Psoas muscle (tissue), 7 donors: ENCODE measurements at regions not wholly inside any gene's neighbourhood (a gene's known extent, or its start where the extent isn't known, plus 50 kb on each side); places are given as distances from the start of the nearest gene placed in this dataset.

ENCODE experiments used
- ATAC-seq, 4 donors: fragments of 200-7000 bp; cut with Tn5 transposase; one replicate each; pipeline ENCODE4 v1.9.1; 2020; ENCODE audit warnings: moderate library complexity in 3 of 4, mild to moderate bottlenecking in 2 of 4
- DNase-seq, 2 donors: peaks; one replicate each; pipeline ENCODE4 v3.0.0-alpha.2; 2020
- H3K27ac ChIP-seq: fragments of 200-600 bp; one replicate; pipeline ENCODE4 v1.8.0; 2022
- H3K27me3 ChIP-seq, 3 donors: fragments of 200-600 bp in 1 of 3; one replicate each; pipeline versions ENCODE4 v1.6.1 to v1.8.0; 2013 to 2022; ENCODE audit warnings: low read length in 2 of 3, mild to moderate bottlenecking in 2 of 3, moderate library complexity in 1 of 3; ENCODE audit not compliant: insufficient read depth in 3 of 3
- H3K36me3 ChIP-seq, 2 donors: fragments of 200-600 bp in 1 of 2; one replicate each; pipeline versions ENCODE4 v1.6.1 to v1.8.0; 2013 to 2022; ENCODE audit warnings: low read depth in 1 of 2, mild to moderate bottlenecking in 1 of 2, moderate library complexity in 1 of 2; ENCODE audit not compliant: insufficient read depth in 1 of 2
- H3K4me1 ChIP-seq: fragments of 200-600 bp; one replicate; pipeline ENCODE4 v1.8.0; 2022
- H3K4me3 ChIP-seq: fragments of 200-600 bp; one replicate; pipeline ENCODE4 v1.8.0; 2022; ENCODE audit warnings: mild to moderate bottlenecking
- H3K9me3 ChIP-seq: fragments of 200-600 bp; one replicate; pipeline ENCODE4 v1.8.0; 2022
- CTCF ChIP-seq: fragments of 200-600 bp; IDR thresholded peaks from one replicate; pipeline ENCODE4 v1.8.0; 2022; ENCODE audit warnings: antibody characterized with exemption
- WGBS, 3 donors: extraction: QIAGEN DNeasy Blood & Tissue Kit; methylation state at CpG; one replicate each; pipeline versions ENCODE4 v1.1.6 to v1.1.7; 2013; 5-methylcytosine and 5-hydroxymethylcytosine counted together
- intact Hi-C, 2 donors: fragments of 100-400 bp; cut with DNase I; formaldehyde crosslinking; loops; one replicate each; pipeline versions ENCODE4 v1.11.0 to v1.14.2; 2022
- donor health status: healthy with polysubstance abuse.
- donor health status: DM: no; HTN: no; CAD: no; lungs with moderate emphysema.
- donor health status: Bipolar disorder and iron deficiency.
- donor health status: healthy.
- donor health status: DM: yes; HTN: yes; CAD: no.
- donor health status: DM: no; HTN: no; CAD: no.
- donor health status: DM: yes; HTN: yes; CAD: no.

- ATAC-seq (no peak), DNase-seq (no peak)
- no peaks in the 10 kb centered on the region for H3K27me3 ChIP-seq
- intact Hi-C loops, result no loop called here
- H3K27ac ChIP-seq, result no peak overlapping the region
- no peaks in the 10 kb centered on the region for H3K9me3 ChIP-seq
- WGBS, 3 donors, result 90 to 93% (median 93%) methylated on average over 9 of the region's 9 CpGs
- H3K36me3 ChIP-seq, result no peaks in the 10 kb centered on the region
- no peak overlapping the region for H3K4me3 ChIP-seq
- H3K4me1 ChIP-seq, result no peaks in the 10 kb centered on the region
- TF ChIP-seq CTCF, result no peak
Measured at GRCh38 chr22:27628891-27629631, 172.5 kb downstream of the MN1 start.

GRCh38 chr22:27629908-27630673 lies 171.5 kb downstream of the MN1 start:
- H3K4me3 ChIP-seq, result no peak overlapping the region
- 61 to 68% (median 66%) methylated on average over 19 of the region's 19 CpGs for WGBS, 3 donors
- no peaks in the 10 kb centered on the region for H3K4me1 ChIP-seq
- intact Hi-C loops, result loop anchor here in 1 of 2 donors (5.0 kb wide), 2 partner anchors 123 to 223 kb away; no protein-coding TSS in a partner anchor
- no peaks in the 10 kb centered on the region for H3K9me3 ChIP-seq
- DNase-seq (no peak), ATAC-seq (no peak)
- H3K27me3 ChIP-seq, result no peaks in the 10 kb centered on the region
- TF ChIP-seq CTCF, result no peak
- no peaks in the 10 kb centered on the region for H3K36me3 ChIP-seq
- no peak overlapping the region for H3K27ac ChIP-seq

- TF ChIP-seq CTCF, result no peak
- Histone ChIP-seq H3K9me3 (no peaks in the 10 kb centered on the region), H3K27ac (no peak overlapping the region), H3K4me1 (no peaks in the 10 kb centered on the region), H3K27me3 (no peaks in the 10 kb centered on the region), H3K36me3 (no peaks in the 10 kb centered on the region), H3K4me3 (no peak overlapping the region)
- DNase-seq (no peak), ATAC-seq (no peak)
- 89 to 96% (median 93%) methylated on average over 5 of the region's 5 CpGs for WGBS, 3 donors
- intact Hi-C loops, result loop anchor here in 1 of 2 donors (5.0 kb wide), 2 partner anchors 123 to 223 kb away; no protein-coding TSS in a partner anchor
Measured at GRCh38 chr22:27630754-27631153, 170.8 kb downstream of the MN1 start.

- TF ChIP-seq CTCF, result no peak
- Histone ChIP-seq H3K4me3 (no peak overlapping the region), H3K9me3 (no peaks in the 10 kb centered on the region), H3K27me3 (no peaks in the 10 kb centered on the region), H3K27ac (no peak overlapping the region), H3K4me1 (peaks cover 5% of the 10 kb centered on the region), H3K36me3 (no peaks in the 10 kb centered on the region)
- no peak for DNase-seq
- intact Hi-C loops, result loop anchor here in 1 of 2 donors (5.0 kb wide), 2 partner anchors 124 to 224 kb away; no protein-coding TSS in a partner anchor
- WGBS, 3 donors, result 98 to 100% (median 100%) methylated on average over 1 of the region's 1 CpG
- ATAC-seq, result no peak
Measured at GRCh38 chr22:27631641-27632040, 169.9 kb downstream of the MN1 start.
